Endodermal cell (in vitro differentiated cells): ENCODE measurements at regions not wholly inside any gene's neighbourhood (a gene's known extent, or its start where the extent isn't known, plus 50 kb on each side); places are given as distances from the start of the nearest gene placed in this dataset.

ENCODE experiments used
- DNase-seq: peaks from one replicate; pipeline ENCODE4 v3.0.0-alpha.2; 2017
- H3K27ac ChIP-seq: 2 replicates; pipeline ENCODE4 v1.5.1; 2013; ENCODE audit warnings: mild to moderate bottlenecking, low read depth, low read length, moderate library complexity
- H3K27me3 ChIP-seq: 2 replicates; pipeline ENCODE4 v1.6.1; 2013; ENCODE audit warnings: mild to moderate bottlenecking, low read length, moderate library complexity; ENCODE audit not compliant: insufficient read depth, control insufficient read depth, poor library complexity, severe bottlenecking
- H3K36me3 ChIP-seq: 2 replicates; pipeline ENCODE4 v1.7.0; 2013; ENCODE audit warnings: mild to moderate bottlenecking, low read length, moderate library complexity; ENCODE audit not compliant: control insufficient read depth, insufficient read depth
- H3K4me1 ChIP-seq: one replicate; pipeline ENCODE4 v1.7.0; 2013; ENCODE audit warnings: low read length; ENCODE audit not compliant: control insufficient read depth, insufficient read depth
- H3K4me3 ChIP-seq: 2 replicates; pipeline ENCODE4 v1.5.1; 2013; ENCODE audit warnings: mild to moderate bottlenecking, low read length, moderate library complexity
- H3K9ac ChIP-seq: 2 replicates; pipeline ENCODE4 v1.6.1; 2013; ENCODE audit warnings: mild to moderate bottlenecking, low read length, moderate library complexity; ENCODE audit not compliant: poor library complexity, severe bottlenecking; ENCODE audit errors: extremely low read depth
- H3K9me3 ChIP-seq: 2 replicates; pipeline ENCODE4 v1.6.1; 2013; ENCODE audit warnings: mild to moderate bottlenecking, low read length, moderate library complexity; ENCODE audit not compliant: control insufficient read depth
- H3K27ac Mint-ChIP-seq: 2 replicates; pipeline ENCODE4 v1.8.0; 2020; ENCODE audit warnings: mixed read lengths
- H3K27me3 Mint-ChIP-seq: 2 replicates; pipeline ENCODE4 v1.8.0; 2021; ENCODE audit warnings: mild to moderate bottlenecking, mixed read lengths; ENCODE audit not compliant: insufficient read depth
- H3K36me3 Mint-ChIP-seq: 2 replicates; pipeline ENCODE4 v1.8.0; 2020; ENCODE audit warnings: low read depth, mixed read lengths
- H3K4me1 Mint-ChIP-seq: 2 replicates; pipeline ENCODE4 v1.8.0; 2020; ENCODE audit warnings: mixed read lengths
- H3K4me3 Mint-ChIP-seq: 2 replicates; pipeline ENCODE4 v1.8.0; 2020; ENCODE audit warnings: mild to moderate bottlenecking, moderate library complexity, mixed read lengths
- H3K9me3 Mint-ChIP-seq: 2 replicates; pipeline ENCODE4 v1.8.0; 2020; ENCODE audit warnings: mild to moderate bottlenecking, mixed read lengths
- WGBS, 2 experiments: methylation state at CpG; one replicate each; pipeline versions ENCODE4 v1.1.5 to v1.1.7; 2013; ENCODE audit warnings: missing lambda C conversion rate in 2 of 2, mixed read lengths in 1 of 2; ENCODE audit not compliant: insufficient coverage in 1 of 2, insufficient read length in 1 of 2; 5-methylcytosine and 5-hydroxymethylcytosine counted together
- TF ChIP-seq, protein P1 (sequence below): fragments of 200-600 bp; sonication (generic); conservative IDR thresholded peaks from 2 replicates; pipeline ENCODE4 v1.5.0; 2021; ENCODE audit warnings: antibody characterized with exemption, mild to moderate bottlenecking

DNA sequence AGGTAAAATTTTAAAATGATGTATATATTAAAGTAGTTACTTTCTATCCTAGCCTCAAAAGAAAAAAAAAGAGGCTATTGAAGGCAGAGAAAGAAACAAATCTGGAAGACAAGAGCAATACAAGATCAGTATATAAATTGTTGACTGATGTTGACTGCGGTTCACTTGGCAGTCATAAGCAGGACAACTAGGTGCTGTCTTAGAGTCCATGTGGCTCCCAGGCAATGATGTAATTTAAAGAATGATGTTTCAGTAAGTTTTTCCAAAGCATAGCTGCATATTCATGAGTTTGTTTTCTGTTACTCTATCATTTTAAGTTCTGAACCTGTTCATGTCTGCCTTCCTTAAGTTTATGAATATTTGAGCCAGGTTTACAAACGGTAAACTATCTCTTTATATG lies 630.2 kb downstream of the FAT4 start:
- Histone ChIP-seq H3K4me3 (no peak overlapping the region), H3K9me3 (no peaks in the 10 kb centered on the region), H3K9ac (no peak overlapping the region), H3K27me3 (peaks cover 20% of the 10 kb centered on the region), H3K36me3 (no peaks in the 10 kb centered on the region), H3K4me1 (no peaks in the 10 kb centered on the region), H3K27ac (no peak overlapping the region)
- WGBS, 2 experiments, result 93% methylated on average over 1 to 2 of the region's 2 CpGs
- Mint-ChIP-seq H3K4me3 (no peak overlapping the region), H3K9me3 (peaks cover 5% of the 10 kb centered on the region), H3K36me3 (no peaks in the 10 kb centered on the region), H3K27ac (no peak overlapping the region), H3K4me1 (peaks cover 14% of the 10 kb centered on the region), H3K27me3 (peaks cover 15% of the 10 kb centered on the region)
- no peak for DNase-seq
- TF ChIP-seq, protein P1, sequence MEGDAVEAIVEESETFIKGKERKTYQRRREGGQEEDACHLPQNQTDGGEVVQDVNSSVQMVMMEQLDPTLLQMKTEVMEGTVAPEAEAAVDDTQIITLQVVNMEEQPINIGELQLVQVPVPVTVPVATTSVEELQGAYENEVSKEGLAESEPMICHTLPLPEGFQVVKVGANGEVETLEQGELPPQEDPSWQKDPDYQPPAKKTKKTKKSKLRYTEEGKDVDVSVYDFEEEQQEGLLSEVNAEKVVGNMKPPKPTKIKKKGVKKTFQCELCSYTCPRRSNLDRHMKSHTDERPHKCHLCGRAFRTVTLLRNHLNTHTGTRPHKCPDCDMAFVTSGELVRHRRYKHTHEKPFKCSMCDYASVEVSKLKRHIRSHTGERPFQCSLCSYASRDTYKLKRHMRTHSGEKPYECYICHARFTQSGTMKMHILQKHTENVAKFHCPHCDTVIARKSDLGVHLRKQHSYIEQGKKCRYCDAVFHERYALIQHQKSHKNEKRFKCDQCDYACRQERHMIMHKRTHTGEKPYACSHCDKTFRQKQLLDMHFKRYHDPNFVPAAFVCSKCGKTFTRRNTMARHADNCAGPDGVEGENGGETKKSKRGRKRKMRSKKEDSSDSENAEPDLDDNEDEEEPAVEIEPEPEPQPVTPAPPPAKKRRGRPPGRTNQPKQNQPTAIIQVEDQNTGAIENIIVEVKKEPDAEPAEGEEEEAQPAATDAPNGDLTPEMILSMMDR, result no peak

DNA sequence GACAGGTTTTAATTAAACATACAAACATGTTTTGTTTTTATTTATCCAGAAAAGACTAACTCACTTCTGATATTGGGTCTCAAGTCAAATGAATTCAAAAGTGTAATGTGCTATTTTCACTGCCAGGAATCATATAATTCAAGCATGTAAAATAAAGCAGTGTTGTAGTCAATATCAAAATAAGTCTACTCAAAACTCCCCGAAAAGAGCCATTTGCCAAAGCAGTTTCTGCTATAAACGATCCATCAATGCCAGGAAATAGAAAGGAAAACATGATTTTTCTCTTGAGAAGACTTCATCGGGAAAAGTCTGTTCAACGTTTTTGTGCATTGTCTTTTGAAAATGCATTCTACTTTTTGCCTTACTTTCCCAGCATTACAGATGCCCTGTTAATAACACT lies 633.3 kb downstream of the FAT4 start:
- TF ChIP-seq, protein P1, result no peak
- Histone ChIP-seq H3K4me1 (no peaks in the 10 kb centered on the region), H3K9me3 (no peaks in the 10 kb centered on the region), H3K27ac (no peak overlapping the region), H3K4me3 (no peak overlapping the region), H3K9ac (no peak overlapping the region), H3K36me3 (no peaks in the 10 kb centered on the region), H3K27me3 (no peaks in the 10 kb centered on the region)
- H3K9me3 Mint-ChIP-seq, result peaks cover 5% of the 10 kb centered on the region
- no peak for DNase-seq
- no peaks in the 10 kb centered on the region for H3K27me3 Mint-ChIP-seq
- H3K4me3 Mint-ChIP-seq, result no peak overlapping the region
- H3K27ac Mint-ChIP-seq, result no peak overlapping the region
- WGBS, 2 experiments, result 90 to 92% methylated on average over 3 to 4 of the region's 4 CpGs
- H3K36me3 Mint-ChIP-seq, result no peaks in the 10 kb centered on the region
- peaks cover 14% of the 10 kb centered on the region for H3K4me1 Mint-ChIP-seq

DNA sequence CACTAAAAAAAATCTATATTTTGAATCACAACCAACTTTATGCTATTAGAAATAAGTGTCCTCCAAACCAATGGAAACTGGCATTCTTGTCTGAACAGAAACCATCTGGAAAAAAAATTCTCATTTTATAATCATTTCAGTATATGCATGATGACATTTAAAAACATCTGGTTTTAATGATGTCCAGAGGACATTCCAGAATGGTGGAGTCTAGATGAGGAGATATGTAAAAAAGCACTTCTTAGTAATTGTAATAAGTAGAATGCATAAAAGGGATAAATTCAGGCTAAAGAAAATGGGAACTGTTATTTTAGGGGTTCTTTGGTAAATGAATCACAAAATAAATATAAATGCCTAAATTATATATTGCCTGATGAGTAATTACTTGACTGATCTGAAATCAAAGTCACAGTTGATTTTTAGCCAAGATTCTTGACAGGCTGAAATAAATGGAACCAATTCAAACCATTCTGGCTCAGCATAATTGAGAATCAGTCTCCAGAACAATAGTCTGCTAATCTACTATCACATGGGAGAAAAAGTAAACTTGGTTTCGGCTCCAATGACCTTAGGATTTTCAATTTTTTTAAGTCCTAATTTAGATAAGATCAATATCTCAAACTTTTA lies 636.6 kb downstream of the FAT4 start:
- H3K4me1 Mint-ChIP-seq, result peaks cover 4% of the 10 kb centered on the region
- H3K27me3 Mint-ChIP-seq, result no peaks in the 10 kb centered on the region
- Histone ChIP-seq H3K36me3 (no peaks in the 10 kb centered on the region), H3K9me3 (no peaks in the 10 kb centered on the region), H3K4me1 (no peaks in the 10 kb centered on the region), H3K4me3 (no peak overlapping the region), H3K27ac (no peak overlapping the region), H3K27me3 (no peaks in the 10 kb centered on the region), H3K9ac (no peak overlapping the region)
- no peaks in the 10 kb centered on the region for H3K36me3 Mint-ChIP-seq
- no peaks in the 10 kb centered on the region for H3K9me3 Mint-ChIP-seq
- no peak overlapping the region for H3K27ac Mint-ChIP-seq
- no peak for DNase-seq
- TF ChIP-seq, protein P1, result no peak
- WGBS, 2 experiments, result 64% methylated on average over 1 of the region's 1 CpG; no CpG with 5 or more reads in 1 of the 2 experiments
- no peak overlapping the region for H3K4me3 Mint-ChIP-seq
